Fibroblast of lung (primary cell): ENCODE measurements at regions not wholly inside any gene's neighbourhood (a gene's known extent, or its start where the extent isn't known, plus 50 kb on each side); places are given as distances from the start of the nearest gene placed in this dataset.
A peak's percentile ranks its signal among the peaks of the same experiment; 100 is the strongest.

Experiments used
- DNase-seq, 2 donors: peaks; one replicate each; pipeline versions ENCODE4 v3.0.0 to v3.0.0-alpha.2; 2010; ENCODE audit warnings: low read depth in 2 of 2
- H2AFZ ChIP-seq: 2 replicates; pipeline ENCODE4 v1.5.1; 2012; ENCODE audit warnings: low read length, control low read depth, inconsistent platforms
- H3K27ac ChIP-seq: 2 replicates; pipeline ENCODE4 v1.5.1; 2011; ENCODE audit warnings: low read length, control low read depth; ENCODE audit not compliant: insufficient read depth
- H3K27me3 ChIP-seq: 2 replicates; pipeline ENCODE4 v1.5.1; 2011; ENCODE audit warnings: mild to moderate bottlenecking, low read length; ENCODE audit not compliant: control insufficient read depth, insufficient read depth
- H3K36me3 ChIP-seq: 2 replicates; pipeline ENCODE4 v1.5.1; 2011; ENCODE audit warnings: low read length; ENCODE audit not compliant: control insufficient read depth, insufficient read depth
- H3K4me1 ChIP-seq: 2 replicates; pipeline ENCODE4 v1.5.1; 2011; ENCODE audit warnings: low read length; ENCODE audit not compliant: control insufficient read depth, insufficient read depth; ENCODE audit errors: extremely low read depth
- H3K4me2 ChIP-seq: 2 replicates; pipeline ENCODE4 v1.5.1; 2011; ENCODE audit warnings: low read length, control low read depth; ENCODE audit not compliant: insufficient read depth; ENCODE audit errors: extremely low read depth
- H3K4me3 ChIP-seq, 4 experiments: fragments of 200-600 bp in 1 of 4; sonication (generic) in 1 of 4; replicated peaks in 1 of 4; 2 replicates each; pipeline ENCODE4 v1.5.1; 2011 to 2016; ENCODE audit warnings: low read length in 4 of 4, low read depth in 3 of 4, mild to moderate bottlenecking in 3 of 4, control low read depth in 2 of 4, inconsistent platforms in 1 of 4, mixed read lengths in 1 of 4; ENCODE audit not compliant: insufficient read depth in 1 of 4; ENCODE audit errors: control extremely low read depth in 1 of 4
- H3K79me2 ChIP-seq: 2 replicates; pipeline ENCODE4 v1.5.1; 2012; ENCODE audit warnings: mild to moderate bottlenecking, low read length, inconsistent platforms; ENCODE audit not compliant: control insufficient read depth, insufficient read depth
- H3K9ac ChIP-seq: 2 replicates; pipeline ENCODE4 v1.5.1; 2011; ENCODE audit warnings: mild to moderate bottlenecking, low read length, control low read depth; ENCODE audit not compliant: insufficient read depth
- H3K9me3 ChIP-seq: 2 replicates; pipeline ENCODE4 v1.5.1; 2012; ENCODE audit warnings: low read depth, low read length; ENCODE audit not compliant: control insufficient read depth, insufficient read depth
- H4K20me1 ChIP-seq: 2 replicates; pipeline ENCODE4 v1.5.1; 2011; ENCODE audit warnings: low read length; ENCODE audit not compliant: control insufficient read depth, insufficient read depth; ENCODE audit errors: extremely low read depth
- CTCF ChIP-seq, 2 donors: IDR thresholded peaks in 1 of 2; conservative IDR thresholded peaks in 1 of 2; 1 replicate in 1 of 2; 2 replicates in 1 of 2; pipeline ENCODE4 v1.5.1; 2011 to 2012; ENCODE audit warnings: low read length in 2 of 2, control low read depth in 1 of 2, inconsistent platforms in 1 of 2, low read depth in 1 of 2, mild to moderate bottlenecking in 1 of 2
- EZH2 ChIP-seq: IDR thresholded peaks from 2 replicates; pipeline ENCODE4 v1.5.1; 2012; ENCODE audit warnings: low read length, control low read depth, mild to moderate bottlenecking; ENCODE audit errors: missing control alignments

DNA sequence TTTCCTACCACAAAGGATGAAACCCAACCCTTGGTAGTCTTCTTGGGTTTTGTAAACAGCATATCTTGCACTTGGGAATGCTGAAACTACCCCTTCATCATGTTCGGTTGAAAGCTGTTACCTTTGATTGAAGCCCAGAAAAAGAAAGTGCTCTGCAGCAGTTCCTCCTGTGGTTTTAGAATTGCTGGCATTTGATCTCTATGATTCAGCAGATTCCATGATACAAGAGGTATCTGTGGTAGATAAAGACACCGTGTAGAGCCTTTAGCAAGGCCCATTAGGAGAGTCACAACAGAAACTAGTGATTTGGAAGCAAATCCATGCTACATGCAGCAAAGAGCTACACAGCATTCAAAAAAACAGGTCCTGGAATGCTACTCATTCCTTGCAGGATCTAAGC, 557.0 kb downstream of the TLE1 start:
- Histone ChIP-seq H4K20me1 (no peaks in the 10 kb centered on the region), H3K9me3 (no peaks in the 10 kb centered on the region), H3K27me3 (no peaks in the 10 kb centered on the region), H3K9ac (no peak overlapping the region), H2AFZ (no peak overlapping the region), H3K79me2 (no peaks in the 10 kb centered on the region), H3K36me3 (no peaks in the 10 kb centered on the region), H3K4me2 (no peak overlapping the region), H3K4me1 (no peaks in the 10 kb centered on the region), H3K27ac (no peak overlapping the region), H3K4me3 (no peak overlapping the region)
- DNase-seq, result peak in 1 of 2 donors; percentile 93
- TF ChIP-seq CTCF (conservative IDR thresholded peaks at IDR 0.05 in 1 of 2, IDR thresholded peaks at IDR 0.05 in 1 of 2; ENCODE audit: low read depth in 1 of 2, low read length in 2 of 2), result no peak
- no peak for TF ChIP-seq EZH2

GRCh38 chr9:81128701-81129100, 560.6 kb downstream of the TLE1 start:
- no peaks in the 10 kb centered on the region for H3K27me3 ChIP-seq

DNA sequence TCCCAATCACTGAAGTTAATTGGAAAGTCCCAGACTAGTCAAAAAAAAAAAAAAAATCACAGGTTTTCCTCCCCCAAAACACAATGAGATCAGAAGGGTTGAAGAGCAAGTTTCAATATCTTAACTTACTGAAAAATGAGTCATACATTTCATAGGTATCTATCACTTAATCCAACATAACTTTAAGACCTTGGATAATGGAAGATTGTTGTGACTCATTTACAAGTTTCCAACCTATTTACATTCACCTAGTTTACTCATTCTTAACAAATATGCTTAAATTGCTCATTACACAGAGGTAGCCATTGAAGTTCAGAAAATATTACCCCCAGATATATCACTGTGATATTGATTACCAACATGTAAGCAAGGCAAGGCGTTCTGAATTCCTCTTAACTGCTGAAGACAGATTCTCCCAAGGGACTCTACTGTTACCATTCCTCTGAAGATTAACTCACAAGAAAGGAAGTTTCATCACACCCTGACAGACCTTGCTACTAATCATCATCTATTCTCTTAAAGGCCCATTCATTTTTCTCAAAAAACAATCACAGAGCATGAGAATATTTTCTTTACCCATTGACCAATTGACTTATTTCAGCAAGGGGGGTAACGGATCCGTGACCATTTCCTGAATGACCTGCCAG, 563.8 kb downstream of the TLE1 start:
- TF ChIP-seq CTCF (conservative IDR thresholded peaks at IDR 0.05 in 1 of 2, IDR thresholded peaks at IDR 0.05 in 1 of 2; ENCODE audit: low read depth in 1 of 2, low read length in 2 of 2) (no peak), EZH2 (no peak)
- H3K79me2 ChIP-seq, result no peaks in the 10 kb centered on the region
- no peaks in the 10 kb centered on the region for H3K9me3 ChIP-seq
- H3K9ac ChIP-seq, result no peak overlapping the region
- H2AFZ ChIP-seq, result no peak overlapping the region
- H3K4me3 ChIP-seq, result no peak overlapping the region
- H4K20me1 ChIP-seq, result no peaks in the 10 kb centered on the region
- H3K4me2 ChIP-seq, result no peak overlapping the region
- DNase-seq, result peak in 1 of 2 donors; percentile 69
- H3K36me3 ChIP-seq, result no peaks in the 10 kb centered on the region
- no peaks in the 10 kb centered on the region for H3K4me1 ChIP-seq
- no peaks in the 10 kb centered on the region for H3K27me3 ChIP-seq
- no peak overlapping the region for H3K27ac ChIP-seq

More at GRCh38 chr9:81128701-81129100, 560.6 kb downstream of the TLE1 start:
- H3K36me3 ChIP-seq, result no peaks in the 10 kb centered on the region
- DNase-seq, result peak in 1 of 2 donors; percentile 22
- no peak overlapping the region for H3K9ac ChIP-seq
- no peaks in the 10 kb centered on the region for H3K9me3 ChIP-seq
- no peak for TF ChIP-seq EZH2
- TF ChIP-seq CTCF (conservative IDR thresholded peaks at IDR 0.05 in 1 of 2, IDR thresholded peaks at IDR 0.05 in 1 of 2; ENCODE audit: low read depth in 1 of 2, low read length in 2 of 2), result no peak
- H3K27ac ChIP-seq, result no peak overlapping the region
- H3K4me3 ChIP-seq, result no peak overlapping the region
- no peaks in the 10 kb centered on the region for H4K20me1 ChIP-seq
- H3K4me2 ChIP-seq, result no peak overlapping the region
- no peak overlapping the region for H2AFZ ChIP-seq
- no peaks in the 10 kb centered on the region for H3K4me1 ChIP-seq
- H3K79me2 ChIP-seq, result no peaks in the 10 kb centered on the region
